H1 (cell line): ENCODE measurements at regions not wholly inside any gene's neighbourhood (a gene's known extent, or its start where the extent isn't known, plus 50 kb on each side); places are given as distances from the start of the nearest gene placed in this dataset.

Experiments used
- ATF3 ChIP-seq: IDR thresholded peaks from 2 replicates; pipeline ENCODE4 v1.6.1; 2011; ENCODE audit warnings: low read depth, mild to moderate bottlenecking, low read length; ENCODE audit not compliant: insufficient read depth
- CHD2 ChIP-seq: IDR thresholded peaks from 2 replicates; pipeline ENCODE4 v1.6.1; 2012; ENCODE audit warnings: low read length, improper control_type of control experiment
- CHD7 ChIP-seq: fragments of 300-600 bp; sonication (generic); IDR thresholded peaks from 2 replicates; pipeline ENCODE4 v1.7.1; 2012; ENCODE audit warnings: low read length, moderate library complexity, mild to moderate bottlenecking, inconsistent platforms; ENCODE audit not compliant: insufficient replicate concordance
- CREB1 ChIP-seq: IDR thresholded peaks from 2 replicates; pipeline ENCODE4 v1.6.1; 2012; ENCODE audit warnings: inconsistent platforms
- CTCF ChIP-seq, 3 experiments: IDR thresholded peaks; 1 replicate in 2 of 3; 2 replicates in 1 of 3; pipeline versions ENCODE4 v1.5.1 to v1.6.1; 2011; ENCODE audit warnings: low read length in 3 of 3, mild to moderate bottlenecking in 3 of 3, inconsistent platforms in 2 of 3, low read depth in 1 of 3, moderate library complexity in 1 of 3; ENCODE audit not compliant: insufficient read depth in 1 of 3; ENCODE audit errors: control extremely low read depth in 1 of 3
- EP300 ChIP-seq, 2 experiments: IDR thresholded peaks; 1 replicate in 1 of 2; 2 replicates in 1 of 2; pipeline ENCODE4 v1.6.1; 2011 to 2012; ENCODE audit warnings: low read depth in 2 of 2, low read length in 2 of 2, mild to moderate bottlenecking in 2 of 2, borderline replicate concordance in 1 of 2, inconsistent platforms in 1 of 2, moderate library complexity in 1 of 2
- EZH2 ChIP-seq: fragments of 200-600 bp; sonication (generic); IDR thresholded peaks from 2 replicates; pipeline ENCODE4 v1.7.1; 2012; ENCODE audit warnings: low read depth, mild to moderate bottlenecking, moderate library complexity, low read length, inconsistent platforms; ENCODE audit not compliant: severe bottlenecking
- POLR2A ChIP-seq, 2 experiments: IDR thresholded peaks; 1 replicate in 1 of 2; 2 replicates in 1 of 2; pipeline ENCODE4 v1.6.1; 2011; ENCODE audit warnings: low read depth in 2 of 2, low read length in 2 of 2, mild to moderate bottlenecking in 2 of 2; ENCODE audit errors: control extremely low read depth in 1 of 2
- POLR2AphosphoS5 ChIP-seq: IDR thresholded peaks from 2 replicates; pipeline ENCODE4 v1.6.1; 2011; ENCODE audit warnings: low read depth, low read length
- RFX5 ChIP-seq: IDR thresholded peaks from 2 replicates; pipeline ENCODE4 v1.6.1; 2011; ENCODE audit warnings: low read depth, low read length, improper control_type of control experiment, borderline replicate concordance
- RXRA ChIP-seq: IDR thresholded peaks from 2 replicates; pipeline ENCODE4 v1.6.1; 2011; ENCODE audit warnings: low read depth, mild to moderate bottlenecking, low read length, moderate library complexity; ENCODE audit not compliant: insufficient read depth
- SIRT6 ChIP-seq: IDR thresholded peaks from one replicate; pipeline ENCODE4 v1.7.1; 2012; ENCODE audit warnings: low read length, inconsistent platforms
- TAF1 ChIP-seq: IDR thresholded peaks from 2 replicates; pipeline ENCODE4 v1.6.1; 2011; ENCODE audit warnings: mild to moderate bottlenecking, low read depth, low read length
- USF2 ChIP-seq: IDR thresholded peaks from 2 replicates; pipeline ENCODE4 v1.6.1; 2011; ENCODE audit warnings: low read length, improper control_type of control experiment

GRCh38 chr5:152178350-152178699 lies 226.8 kb downstream of the NMUR2 start:
- TF ChIP-seq RFX5 (no peak), POLR2A (IDR thresholded peaks at IDR 0.05; ENCODE audit: control extremely low read depth in 1 of 2, low read depth in 2 of 2, low read length in 2 of 2) (no peak), POLR2AphosphoS5 (no peak), RXRA (no peak), CTCF (IDR thresholded peaks at IDR 0.05; ENCODE audit: control extremely low read depth in 1 of 3, insufficient read depth in 1 of 3, low read depth in 1 of 3, low read length in 3 of 3) (no peak), TAF1 (no peak), CHD2 (no peak), ATF3 (no peak), CREB1 (no peak), CHD7 (no peak), EZH2 (no peak), EP300 (IDR thresholded peaks at IDR 0.05; ENCODE audit: borderline replicate concordance in 1 of 2, low read depth in 2 of 2, low read length in 2 of 2) (no peak), SIRT6 (no peak), USF2 (no peak)
